HG03060 (cell line): ENCODE measurements at regions not wholly inside any gene's neighbourhood (a gene's known extent, or its start where the extent isn't known, plus 50 kb on each side); places are given as distances from the start of the nearest gene placed in this dataset.
A peak's percentile ranks its signal among the peaks of the same experiment; 100 is the strongest.
"Not testable (repeated sequence)": the region's sequence is repeated elsewhere in the genome, so short reads cannot be mapped to it uniquely, and the experiment has no call there.

Experiments
- ATAC-seq: cut with Tn5 transposase; IDR thresholded peaks from one replicate; pipeline ENCODE4 v1.9.1; 2021; ENCODE audit warnings: low read depth, moderate number of reproducible peaks; ENCODE audit not compliant: unreplicated experiment

GRCh38 chr6:63476302-63476701 is 96.0 kb upstream of the LOC128125822 start:
- ATAC-seq = no peak

DNA sequence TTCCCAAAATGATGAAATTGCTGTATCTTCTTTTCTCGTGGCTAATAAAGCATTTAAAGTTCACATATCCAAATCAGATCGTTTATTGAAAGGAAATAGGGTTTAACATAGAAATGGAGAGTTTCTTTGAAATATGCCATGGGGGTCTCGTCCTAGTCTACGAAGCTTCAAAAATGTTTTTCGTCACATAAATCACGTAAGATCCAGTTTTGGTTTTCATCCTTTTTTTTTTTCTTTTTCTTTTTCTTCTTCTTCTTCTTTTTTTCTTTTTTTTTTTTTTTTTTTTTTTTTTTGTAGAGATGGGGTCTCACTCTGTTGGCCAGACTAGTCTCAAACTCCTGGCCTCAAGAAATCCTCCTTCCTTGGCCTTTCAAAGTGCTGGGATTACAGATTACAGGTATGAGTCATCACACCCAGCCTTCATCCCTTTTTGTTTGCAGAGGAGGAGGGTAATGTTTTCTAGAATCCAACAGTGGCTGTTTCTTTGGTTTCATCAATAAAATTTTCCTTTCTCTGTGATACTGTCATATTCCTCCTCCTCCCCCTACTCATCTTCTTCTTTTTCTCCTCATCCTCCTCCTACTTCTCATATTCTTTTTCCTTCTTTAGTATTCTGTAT is 94.7 kb upstream of the LOC128125822 start:
- no peak for ATAC-seq

- no peak for ATAC-seq
These were observed 93.5 kb upstream of the LOC128125822 start for GRCh38 chr6:63478734-63479133.

- no peak for ATAC-seq
These were observed 86.1 kb upstream of the LOC128125822 start for GRCh38 chr6:63486196-63486595.

DNA sequence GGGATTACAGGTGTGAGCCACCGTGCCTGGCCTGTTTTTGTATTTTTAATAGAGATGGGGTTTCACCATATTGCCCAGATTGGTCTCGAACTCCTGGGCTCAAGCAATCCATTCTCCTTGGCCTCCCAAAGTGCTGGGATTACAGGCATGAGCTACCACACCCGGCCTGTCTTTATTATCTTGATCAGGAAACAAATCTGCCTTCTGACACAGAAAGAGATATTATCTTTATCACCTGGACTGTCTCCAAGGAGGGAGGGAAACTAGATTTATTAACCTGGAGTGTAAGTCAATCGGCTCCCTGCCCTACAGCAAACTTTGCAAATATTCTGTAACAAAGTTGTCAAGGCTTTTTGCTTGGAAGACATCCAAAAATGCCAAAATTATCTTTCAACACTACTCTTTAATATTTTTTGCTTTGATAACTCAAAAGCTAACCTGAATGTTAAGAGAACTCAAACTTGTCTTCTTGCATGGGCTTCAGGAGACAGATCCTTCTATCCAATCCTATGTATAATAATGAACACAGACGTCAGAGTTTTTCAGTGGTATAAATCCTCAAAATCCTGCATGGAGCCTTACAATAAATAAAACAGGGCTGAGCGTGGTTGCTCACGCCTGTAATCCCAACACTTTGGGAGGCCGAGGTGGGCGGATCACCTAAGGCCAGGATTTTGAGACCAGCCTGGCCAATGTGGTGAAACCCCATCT is 85.0 kb upstream of the LOC128125822 start:
- ATAC-seq = no peak

DNA sequence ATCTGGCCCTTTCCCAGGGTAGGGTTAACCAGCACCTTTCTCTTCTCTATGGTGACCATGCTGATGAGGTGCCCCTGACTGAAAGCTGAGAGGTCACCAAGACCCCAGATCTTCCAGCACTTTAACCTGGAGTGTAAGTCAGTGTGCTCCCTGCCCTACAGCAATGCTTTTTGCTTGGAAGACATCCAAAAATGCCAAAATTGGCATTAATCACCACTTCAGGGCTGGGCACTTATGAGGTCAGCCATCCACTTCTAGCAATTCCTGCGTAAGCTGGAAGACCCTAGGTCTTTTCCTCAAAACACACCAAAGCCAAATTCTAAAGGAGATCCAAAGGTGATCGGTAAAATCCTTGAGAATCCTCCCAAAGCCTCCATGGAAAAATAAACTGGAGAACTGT is 81.2 kb upstream of the LOC128125822 start:
- ATAC-seq = no peak

- ATAC-seq = no peak
These were observed 79.8 kb upstream of the LOC128125822 start for GRCh38 chr6:63492476-63492875.

DNA sequence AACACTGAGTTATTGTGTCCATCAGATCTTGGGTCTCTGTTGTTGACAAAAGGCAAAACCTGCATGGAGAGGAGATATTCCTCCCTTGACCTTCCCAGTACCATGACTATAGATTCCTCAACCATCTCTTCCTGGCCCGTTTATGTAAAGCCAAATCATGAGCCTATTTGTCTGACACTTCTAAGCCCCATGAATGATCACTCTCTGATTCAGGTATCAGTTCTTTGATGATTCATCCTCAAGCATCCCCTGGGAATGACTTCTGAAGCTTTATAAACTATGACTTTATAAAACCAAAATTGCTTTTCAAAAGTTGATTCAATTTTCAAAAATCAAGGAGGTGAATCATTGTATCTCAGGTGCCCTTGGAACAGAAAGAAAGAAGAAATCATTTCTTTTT is 78.7 kb upstream of the LOC128125822 start:
- no peak for ATAC-seq

DNA sequence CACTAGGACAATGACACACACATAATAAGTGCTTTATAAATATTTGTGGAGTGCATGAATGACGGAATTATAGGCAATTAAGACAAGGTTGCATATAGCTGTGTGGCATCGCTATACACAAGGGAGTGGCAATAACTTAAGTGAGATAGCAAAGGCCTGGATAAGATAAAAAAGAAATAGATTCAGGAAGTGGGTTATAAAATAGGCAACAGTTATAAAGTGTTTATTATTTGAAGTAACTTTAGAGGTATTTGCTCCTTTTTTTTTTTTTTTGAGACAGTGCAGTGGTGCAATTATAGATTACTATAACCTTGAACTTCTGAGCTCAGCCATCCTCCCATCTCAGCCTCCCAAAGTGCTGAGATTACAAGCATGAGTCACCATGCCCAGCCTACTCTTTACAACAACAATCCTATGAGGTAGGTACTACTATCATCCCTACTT is 75.9 kb upstream of the LOC128125822 start:
- ATAC-seq = no peak

- ATAC-seq = no peak
These were observed 70.1 kb upstream of the LOC128125822 start for GRCh38 chr6:63502156-63502555.

GRCh38 chr6:63503199-63503598 is 69.1 kb upstream of the LOC128125822 start:
- no peak for ATAC-seq

DNA sequence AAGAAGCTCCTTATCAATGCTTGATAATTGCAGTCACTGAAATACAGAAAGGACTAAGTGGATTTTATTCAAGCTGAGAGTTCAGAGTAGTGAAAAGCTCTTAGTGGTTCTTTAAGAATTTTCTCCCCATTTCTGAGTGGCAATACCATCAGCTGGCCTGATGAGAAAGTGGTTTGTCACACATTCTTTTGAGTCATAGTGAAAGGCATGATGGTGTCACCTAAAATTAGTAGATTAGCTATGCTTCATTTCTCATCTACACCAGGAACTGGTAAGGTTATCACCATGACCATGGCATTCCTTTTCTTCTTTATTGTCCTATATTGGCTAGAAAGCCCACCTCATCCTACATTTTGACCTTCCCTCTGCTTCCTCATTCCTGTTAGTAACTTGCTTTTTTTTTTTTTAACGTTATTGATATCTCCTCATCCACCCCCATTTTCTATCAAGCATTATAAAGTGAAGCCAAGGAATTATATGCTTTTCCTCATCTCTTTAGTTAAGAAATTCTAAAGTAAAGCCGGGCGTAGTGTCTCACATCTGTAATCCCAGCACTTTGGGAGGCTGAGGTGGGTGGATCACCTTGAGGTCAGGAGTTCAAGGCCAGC is 67.4 kb upstream of the LOC128125822 start:
- ATAC-seq = peak; percentile 99

DNA sequence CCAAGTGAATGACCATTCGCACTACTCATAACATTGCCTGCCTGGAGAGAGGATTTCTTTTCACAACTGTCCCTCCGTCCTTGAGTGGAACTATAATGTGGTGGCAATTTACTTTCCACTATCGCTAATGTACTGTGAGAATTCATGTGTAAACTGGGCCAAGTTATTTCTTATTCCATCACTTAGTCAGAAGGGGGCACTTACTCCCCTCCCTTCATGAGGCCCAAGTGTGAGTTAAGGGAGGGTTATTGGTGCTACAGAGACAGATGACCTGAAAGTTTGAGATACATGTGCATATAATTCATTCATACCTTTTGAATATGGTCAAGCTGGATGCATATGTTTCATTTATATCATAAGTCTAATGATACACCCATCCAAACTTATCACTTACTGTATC is 65.2 kb upstream of the LOC128125822 start:
- ATAC-seq = no peak

DNA sequence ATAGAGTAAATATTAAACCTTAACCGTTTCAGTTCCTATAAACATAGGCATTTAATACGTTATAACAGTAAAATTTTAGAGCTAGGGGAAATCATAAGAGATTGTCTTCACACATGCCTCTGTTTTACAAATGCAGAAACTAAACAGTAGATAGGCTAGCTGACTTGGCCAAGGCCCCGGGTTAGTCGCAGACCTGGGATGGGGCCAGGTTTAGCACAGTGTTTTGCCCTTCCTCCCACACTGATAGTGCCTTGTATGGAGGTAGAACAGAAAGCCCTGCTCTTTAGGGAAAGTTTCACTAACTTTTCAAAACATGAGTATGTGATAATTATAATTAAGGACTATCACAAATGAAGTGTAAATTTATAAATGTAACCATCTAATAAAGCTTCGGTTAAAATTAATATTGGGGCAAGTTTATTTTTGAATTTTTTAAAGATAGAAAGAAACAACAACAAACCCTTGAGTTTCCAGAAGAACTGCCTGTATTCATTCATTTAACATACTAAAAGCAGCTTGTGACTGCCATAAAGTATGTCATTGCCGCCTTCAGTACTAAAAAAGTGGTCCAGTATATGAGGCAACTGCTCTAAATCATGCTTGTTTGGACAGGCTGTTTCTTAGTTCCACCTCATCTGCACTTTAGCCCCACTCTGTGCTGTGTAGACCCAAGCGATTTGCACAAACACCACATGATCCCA is 62.5 kb upstream of the LOC128125822 start:
- no peak for ATAC-seq

DNA sequence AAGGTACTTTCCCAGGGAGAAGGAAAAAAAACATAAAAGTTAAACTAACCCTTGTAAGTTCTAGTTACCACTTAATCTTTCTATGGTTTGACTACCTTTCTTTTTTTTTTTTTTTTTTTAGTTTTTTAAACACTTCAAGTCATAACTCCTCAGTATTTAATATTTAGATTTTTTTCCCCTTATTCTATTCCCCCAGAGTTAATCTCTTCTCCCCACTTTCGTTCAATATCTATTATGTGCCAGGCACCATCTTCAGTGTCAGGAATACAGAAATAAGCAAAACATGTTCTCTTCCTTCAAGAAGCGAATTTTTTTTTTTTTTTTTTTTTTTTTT is 62.0 kb upstream of the LOC128125822 start:
- ATAC-seq = no peak

- ATAC-seq = no peak
These were observed 61.4 kb upstream of the LOC128125822 start for GRCh38 chr6:63510849-63511248.

DNA sequence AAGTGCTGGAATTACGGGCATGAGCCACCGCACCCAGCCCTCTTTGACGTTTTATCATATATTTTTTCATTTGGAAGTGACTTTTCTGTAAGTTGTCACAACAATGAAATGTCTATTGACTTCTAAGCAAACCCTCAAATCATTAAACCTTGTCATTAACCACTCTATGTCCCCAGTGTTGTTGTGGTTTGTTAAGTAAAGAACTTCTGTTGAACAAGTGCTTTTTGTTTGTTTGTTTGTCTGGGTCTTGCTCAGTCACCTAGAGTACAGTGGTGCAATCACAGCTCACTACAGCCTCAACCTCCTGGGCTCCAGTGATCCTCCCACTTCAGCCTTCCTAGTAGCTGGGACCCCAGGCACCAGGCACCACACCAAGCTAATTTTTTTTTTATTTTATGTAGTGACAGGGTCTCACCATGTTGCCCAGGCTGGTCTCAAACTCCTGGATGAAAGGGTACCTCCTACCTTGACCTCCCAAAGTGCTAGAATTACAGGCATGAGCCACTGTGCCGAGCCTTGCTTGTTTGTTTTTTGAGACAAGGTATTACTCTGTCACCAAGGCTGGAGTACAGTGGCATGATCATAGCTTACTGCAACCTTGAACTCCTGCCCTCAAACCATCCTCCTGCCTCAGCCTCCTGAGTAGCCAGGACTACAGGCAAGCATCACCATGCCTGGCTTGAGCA is 57.6 kb upstream of the LOC128125822 start:
- no peak for ATAC-seq

- not testable (repeated sequence) for ATAC-seq
These were observed 57.1 kb upstream of the LOC128125822 start for GRCh38 chr6:63515227-63515626.

DNA sequence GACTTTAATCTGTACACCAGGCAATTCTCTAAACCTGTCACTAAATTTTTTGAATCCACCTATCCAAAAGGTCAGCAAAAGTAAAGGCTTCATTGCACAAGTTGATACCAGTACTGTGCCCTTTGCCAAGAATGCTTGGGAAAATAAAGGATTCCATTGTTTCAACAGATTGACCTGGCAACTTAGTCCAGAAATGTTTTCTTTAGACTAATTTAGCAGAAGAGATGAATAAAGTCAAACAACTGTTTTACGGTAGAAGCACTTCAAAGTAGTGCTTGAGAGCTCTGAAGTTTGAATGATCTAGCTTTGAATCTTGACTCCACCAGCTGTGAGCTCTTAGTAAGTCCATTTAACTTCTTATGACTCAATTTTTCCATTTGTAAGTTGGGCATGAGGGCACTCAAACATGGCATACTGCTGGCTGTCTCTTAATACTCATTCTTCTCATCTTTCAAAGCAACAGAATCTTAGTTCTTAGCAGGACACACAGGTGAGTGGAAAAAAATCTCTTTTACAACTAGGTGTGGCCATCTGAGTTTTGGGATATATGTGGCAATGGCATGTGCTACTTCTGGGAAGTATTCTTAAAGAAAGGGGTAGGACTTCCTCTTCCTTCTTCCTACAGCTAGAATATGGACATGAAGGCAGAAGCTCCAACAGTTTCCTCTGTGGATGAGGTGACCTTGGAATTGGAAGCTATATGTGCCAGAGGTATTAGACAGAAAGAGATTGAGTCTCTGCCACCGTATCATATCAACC is 55.9 kb upstream of the LOC128125822 start:
- no peak for ATAC-seq

DNA sequence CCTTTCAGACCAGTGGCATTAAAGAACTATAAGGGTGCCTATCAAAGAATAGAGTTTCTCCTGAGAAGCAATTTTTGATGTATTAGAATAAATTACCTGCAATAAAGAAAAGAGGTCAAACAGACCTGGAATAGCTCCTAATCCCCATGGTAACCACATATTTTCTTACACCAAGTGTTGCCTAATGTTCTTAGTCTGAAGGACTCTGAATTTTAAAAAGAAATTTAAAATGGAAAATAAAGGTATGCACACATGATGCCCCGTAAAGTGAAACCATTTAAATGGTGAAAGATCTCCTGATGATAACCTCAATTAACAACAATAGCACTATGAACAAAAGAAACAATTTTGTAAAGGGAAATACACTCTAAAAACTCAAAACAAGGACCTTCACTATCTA is 55.1 kb upstream of the LOC128125822 start:
- no peak for ATAC-seq
